Keratinocyte (primary cell): ENCODE measurements at regions not wholly inside any gene's neighbourhood (a gene's known extent, or its start where the extent isn't known, plus 50 kb on each side); places are given as distances from the start of the nearest gene placed in this dataset.

Source experiments
- EZH2 ChIP-seq: IDR thresholded peaks from one replicate; pipeline ENCODE4 v1.6.1; 2012; ENCODE audit warnings: inconsistent platforms, mild to moderate bottlenecking, low read length, moderate library complexity
- TF ChIP-seq, protein P1 (sequence below), 3 experiments: IDR thresholded peaks in 1 of 3; conservative IDR thresholded peaks in 1 of 3; optimal IDR thresholded peaks in 1 of 3; 2 replicates in 2 of 3; 3 replicates in 1 of 3; pipeline versions ENCODE3 to v1.5.1; 2011; ENCODE audit warnings: low read length in 3 of 3, mild to moderate bottlenecking in 3 of 3, moderate library complexity in 2 of 3, control low read depth in 1 of 3, inconsistent platforms in 1 of 3; ENCODE audit not compliant: insufficient read depth in 2 of 3; ENCODE audit errors: extremely low read depth in 1 of 3

DNA sequence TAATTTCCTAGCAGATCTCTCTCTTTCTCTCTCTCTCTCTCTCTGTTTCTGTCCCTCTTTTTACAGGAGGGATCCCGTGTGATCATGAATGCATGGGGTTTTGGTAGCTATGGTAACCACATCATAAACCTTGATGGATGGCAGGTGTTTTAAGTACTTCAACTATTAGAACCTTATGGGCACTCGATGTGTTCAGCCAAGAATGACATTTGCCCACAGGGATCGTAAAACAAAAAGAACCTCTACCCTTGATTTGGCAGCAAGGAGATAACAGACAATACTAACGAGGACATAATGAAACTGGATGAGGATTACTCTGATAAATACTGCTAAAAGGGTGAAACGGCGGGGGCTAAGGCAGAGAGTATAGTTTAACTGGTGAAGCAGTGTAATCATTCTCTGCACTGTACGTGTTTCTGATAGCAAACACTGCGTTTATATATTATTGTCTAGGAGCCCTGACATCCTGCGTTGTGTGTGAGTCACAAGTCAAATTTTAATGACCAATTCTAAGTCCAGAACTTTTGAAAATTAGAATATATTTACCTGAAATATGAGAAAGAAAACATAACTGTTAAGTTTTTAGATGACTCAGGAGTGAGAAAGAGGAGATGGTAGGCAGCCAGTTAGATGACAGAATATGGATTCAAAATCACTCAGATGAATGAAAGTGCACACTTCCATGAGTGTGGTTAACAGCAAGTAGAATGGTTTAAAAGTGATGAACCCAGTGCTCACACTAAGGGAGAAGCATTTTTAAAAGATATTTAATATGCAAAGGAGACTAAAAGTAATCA lies 80.3 kb downstream of the OTOL1 start:
- TF ChIP-seq, protein P1, sequence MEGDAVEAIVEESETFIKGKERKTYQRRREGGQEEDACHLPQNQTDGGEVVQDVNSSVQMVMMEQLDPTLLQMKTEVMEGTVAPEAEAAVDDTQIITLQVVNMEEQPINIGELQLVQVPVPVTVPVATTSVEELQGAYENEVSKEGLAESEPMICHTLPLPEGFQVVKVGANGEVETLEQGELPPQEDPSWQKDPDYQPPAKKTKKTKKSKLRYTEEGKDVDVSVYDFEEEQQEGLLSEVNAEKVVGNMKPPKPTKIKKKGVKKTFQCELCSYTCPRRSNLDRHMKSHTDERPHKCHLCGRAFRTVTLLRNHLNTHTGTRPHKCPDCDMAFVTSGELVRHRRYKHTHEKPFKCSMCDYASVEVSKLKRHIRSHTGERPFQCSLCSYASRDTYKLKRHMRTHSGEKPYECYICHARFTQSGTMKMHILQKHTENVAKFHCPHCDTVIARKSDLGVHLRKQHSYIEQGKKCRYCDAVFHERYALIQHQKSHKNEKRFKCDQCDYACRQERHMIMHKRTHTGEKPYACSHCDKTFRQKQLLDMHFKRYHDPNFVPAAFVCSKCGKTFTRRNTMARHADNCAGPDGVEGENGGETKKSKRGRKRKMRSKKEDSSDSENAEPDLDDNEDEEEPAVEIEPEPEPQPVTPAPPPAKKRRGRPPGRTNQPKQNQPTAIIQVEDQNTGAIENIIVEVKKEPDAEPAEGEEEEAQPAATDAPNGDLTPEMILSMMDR (optimal IDR thresholded peaks at IDR 0.05 in 1 of 3, IDR thresholded peaks at IDR 0.05 in 1 of 3, conservative IDR thresholded peaks at IDR 0.05 in 1 of 3; ENCODE audit: extremely low read depth in 1 of 3, insufficient read depth in 2 of 3, low read length in 3 of 3), result no peak
- TF ChIP-seq EZH2, result no peak
